DND-41 (cell line): ENCODE measurements at regions not wholly inside any gene's neighbourhood (a gene's known extent, or its start where the extent isn't known, plus 50 kb on each side); places are given as distances from the start of the nearest gene placed in this dataset.

Experiments
- ATAC-seq: fragments of 200-7000 bp; cut with Tn5 transposase; 3 replicates; pipeline ENCODE4 v1.9.1; 2021; ENCODE audit warnings: low read depth; ENCODE audit not compliant: insufficient read depth
- DNase-seq: peaks from one replicate; pipeline ENCODE4 v3.0.0-alpha.2; 2020
- H2AFZ ChIP-seq: 2 replicates; pipeline ENCODE4 v1.6.0; 2012; ENCODE audit warnings: low read depth, low read length
- H3K27ac ChIP-seq: 2 replicates; pipeline ENCODE4 v1.5.1; 2012; ENCODE audit warnings: low read length, inconsistent platforms
- H3K27me3 ChIP-seq: fragments of 200-600 bp; sonication (generic); 2 replicates; pipeline ENCODE4 v1.6.0; 2012; ENCODE audit warnings: low read length, mild to moderate bottlenecking, inconsistent platforms; ENCODE audit not compliant: insufficient read depth, poor library complexity
- H3K36me3 ChIP-seq: 2 replicates; pipeline ENCODE4 v1.5.1; 2012; ENCODE audit warnings: low read length, inconsistent platforms; ENCODE audit not compliant: insufficient read depth
- H3K4me1 ChIP-seq: 2 replicates; pipeline ENCODE4 v1.5.1; 2012; ENCODE audit warnings: mild to moderate bottlenecking, low read length; ENCODE audit not compliant: insufficient read depth
- H3K4me2 ChIP-seq: 2 replicates; pipeline ENCODE4 v1.6.0; 2012; ENCODE audit warnings: mild to moderate bottlenecking, moderate library complexity, low read length, inconsistent platforms; ENCODE audit not compliant: insufficient read depth
- H3K4me3 ChIP-seq, 2 experiments: fragments of 200-600 bp in 1 of 2; shearing (Covaris generic) in 1 of 2; 2 replicates each; pipeline ENCODE4 v1.5.1; 2012 to 2016; ENCODE audit warnings: inconsistent platforms in 2 of 2, low read length in 2 of 2, mild to moderate bottlenecking in 2 of 2, low read depth in 1 of 2, moderate library complexity in 1 of 2
- H3K79me2 ChIP-seq: 2 replicates; pipeline ENCODE4 v1.6.0; 2012; ENCODE audit warnings: low read length, inconsistent platforms; ENCODE audit not compliant: insufficient read depth
- H3K9ac ChIP-seq: 2 replicates; pipeline ENCODE4 v1.6.0; 2012; ENCODE audit warnings: low read depth, mild to moderate bottlenecking, inconsistent platforms, low read length, moderate library complexity
- H3K9me3 ChIP-seq: 2 replicates; pipeline ENCODE4 v1.5.1; 2012; ENCODE audit warnings: low read length, moderate library complexity, mild to moderate bottlenecking, inconsistent platforms; ENCODE audit not compliant: insufficient read depth, severe bottlenecking
- H4K20me1 ChIP-seq: 2 replicates; pipeline ENCODE4 v1.6.0; 2012; ENCODE audit warnings: low read length; ENCODE audit not compliant: insufficient read depth
- EZH2 ChIP-seq: IDR thresholded peaks from 3 replicates; pipeline ENCODE4 v1.6.1; 2012; ENCODE audit warnings: borderline replicate concordance, low read depth, mild to moderate bottlenecking, moderate library complexity, low read length, inconsistent platforms; ENCODE audit not compliant: severe bottlenecking
- TF ChIP-seq, protein P1 (sequence below): IDR thresholded peaks from 2 replicates; pipeline ENCODE4 v1.5.1; 2012; ENCODE audit warnings: borderline replicate concordance, low read length, moderate library complexity, mild to moderate bottlenecking; ENCODE audit not compliant: poor library complexity, severe bottlenecking; ENCODE audit errors: extremely low read depth

DNA sequence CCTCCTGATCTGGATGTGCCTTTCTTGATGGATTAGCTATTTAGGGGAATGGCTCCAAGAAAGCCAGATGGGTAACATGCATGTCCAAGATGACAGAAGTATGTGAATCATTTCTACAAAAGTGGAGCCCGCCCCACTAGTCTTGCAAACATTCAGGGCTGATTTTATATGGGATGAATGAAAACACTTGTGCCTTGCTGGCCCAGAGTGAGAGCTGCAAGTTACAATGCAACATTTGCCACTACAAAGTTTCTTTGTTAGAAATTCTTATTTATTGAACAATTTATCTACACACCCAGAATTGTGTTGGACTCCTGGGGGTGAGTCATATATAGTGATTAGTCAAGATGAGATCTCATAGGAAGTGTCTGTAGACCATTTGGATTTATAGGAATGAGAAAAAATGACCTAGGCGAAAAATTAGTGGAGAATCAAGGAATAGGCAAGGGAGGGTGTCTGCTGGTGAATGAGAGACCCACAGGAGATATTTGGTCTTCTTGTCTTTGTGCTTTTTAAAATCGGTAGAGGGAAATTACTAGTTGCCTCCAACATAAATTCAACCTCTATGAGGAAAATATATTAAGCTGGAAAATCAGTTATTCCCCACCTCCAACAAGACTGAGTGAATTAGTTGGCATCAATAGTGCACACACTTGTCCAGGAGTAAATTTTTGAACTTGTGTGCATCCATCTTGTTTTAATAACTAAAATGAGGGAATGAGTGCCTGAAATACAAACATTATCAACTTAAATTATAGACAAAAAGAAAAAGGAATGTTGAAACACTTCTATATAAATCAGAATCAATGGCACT is 53.5 kb upstream of the DCBLD2 start:
- Histone ChIP-seq H3K4me1 (no peaks in the 10 kb centered on the region), H2AFZ (no peak overlapping the region), H3K9ac (no peak overlapping the region), H3K9me3 (no peaks in the 10 kb centered on the region), H3K27ac (no peak overlapping the region), H3K27me3 (no peaks in the 10 kb centered on the region), H4K20me1 (no peaks in the 10 kb centered on the region), H3K79me2 (no peaks in the 10 kb centered on the region), H3K4me3 (no peak overlapping the region), H3K4me2 (no peak overlapping the region), H3K36me3 (no peaks in the 10 kb centered on the region)
- DNase-seq (no peak), ATAC-seq (no peak)
- TF ChIP-seq, protein P1, sequence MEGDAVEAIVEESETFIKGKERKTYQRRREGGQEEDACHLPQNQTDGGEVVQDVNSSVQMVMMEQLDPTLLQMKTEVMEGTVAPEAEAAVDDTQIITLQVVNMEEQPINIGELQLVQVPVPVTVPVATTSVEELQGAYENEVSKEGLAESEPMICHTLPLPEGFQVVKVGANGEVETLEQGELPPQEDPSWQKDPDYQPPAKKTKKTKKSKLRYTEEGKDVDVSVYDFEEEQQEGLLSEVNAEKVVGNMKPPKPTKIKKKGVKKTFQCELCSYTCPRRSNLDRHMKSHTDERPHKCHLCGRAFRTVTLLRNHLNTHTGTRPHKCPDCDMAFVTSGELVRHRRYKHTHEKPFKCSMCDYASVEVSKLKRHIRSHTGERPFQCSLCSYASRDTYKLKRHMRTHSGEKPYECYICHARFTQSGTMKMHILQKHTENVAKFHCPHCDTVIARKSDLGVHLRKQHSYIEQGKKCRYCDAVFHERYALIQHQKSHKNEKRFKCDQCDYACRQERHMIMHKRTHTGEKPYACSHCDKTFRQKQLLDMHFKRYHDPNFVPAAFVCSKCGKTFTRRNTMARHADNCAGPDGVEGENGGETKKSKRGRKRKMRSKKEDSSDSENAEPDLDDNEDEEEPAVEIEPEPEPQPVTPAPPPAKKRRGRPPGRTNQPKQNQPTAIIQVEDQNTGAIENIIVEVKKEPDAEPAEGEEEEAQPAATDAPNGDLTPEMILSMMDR, result no peak
- no peak for TF ChIP-seq EZH2

DNA sequence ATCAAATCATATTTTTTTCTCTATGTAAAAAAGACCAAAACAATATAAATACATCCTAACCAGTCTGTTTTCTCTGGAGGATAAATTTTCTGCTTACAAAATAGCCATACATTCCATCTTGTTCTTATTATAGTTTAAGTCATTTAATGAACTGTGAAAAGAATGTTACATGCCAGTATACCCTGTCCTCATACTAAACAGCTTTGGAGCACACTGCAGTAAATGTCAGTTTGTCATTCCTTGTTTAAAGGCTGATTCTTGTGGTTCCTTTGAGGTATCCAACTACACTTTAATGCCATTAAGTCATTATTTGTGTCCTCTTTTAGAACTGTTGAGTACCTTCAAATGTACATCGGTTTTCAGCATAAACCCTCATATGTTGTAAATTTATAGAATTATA is 52.7 kb upstream of the DCBLD2 start:
- Histone ChIP-seq H4K20me1 (no peaks in the 10 kb centered on the region), H3K4me1 (no peaks in the 10 kb centered on the region), H3K9ac (no peak overlapping the region), H3K9me3 (no peaks in the 10 kb centered on the region), H2AFZ (no peak overlapping the region), H3K4me3 (no peak overlapping the region), H3K4me2 (no peak overlapping the region), H3K79me2 (no peaks in the 10 kb centered on the region), H3K36me3 (no peaks in the 10 kb centered on the region), H3K27me3 (no peaks in the 10 kb centered on the region), H3K27ac (no peak overlapping the region)
- no peak for TF ChIP-seq EZH2
- TF ChIP-seq, protein P1, result no peak
- DNase-seq, result no peak
- ATAC-seq, result no peak

DNA sequence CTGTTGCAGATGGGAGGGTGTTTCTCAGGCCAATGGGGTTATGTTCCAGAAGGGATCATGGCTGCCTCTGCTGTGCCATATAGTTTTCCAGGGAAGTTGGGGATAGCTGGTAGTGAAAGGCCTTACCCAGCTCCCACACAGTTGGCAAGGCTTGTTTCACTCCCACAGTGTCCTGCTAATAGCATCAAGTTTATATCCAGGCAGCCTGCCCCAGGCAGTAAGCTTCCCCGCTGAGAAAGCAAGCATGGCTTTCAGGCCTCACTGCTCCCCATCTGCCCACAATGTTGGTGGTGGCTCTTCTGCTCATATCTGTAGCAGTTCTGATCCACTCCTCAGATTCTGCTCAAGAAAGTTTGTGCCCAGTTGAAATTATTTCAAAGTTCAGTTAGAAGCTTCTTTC is 50.9 kb upstream of the DCBLD2 start:
- TF ChIP-seq, protein P1, result no peak
- no peak for TF ChIP-seq EZH2
- H3K36me3 ChIP-seq, result no peaks in the 10 kb centered on the region
- no peak overlapping the region for H3K9ac ChIP-seq
- H3K27me3 ChIP-seq, result no peaks in the 10 kb centered on the region
- DNase-seq, result no peak
- no peak overlapping the region for H2AFZ ChIP-seq
- H3K4me1 ChIP-seq, result no peaks in the 10 kb centered on the region
- no peak overlapping the region for H3K4me3 ChIP-seq
- no peaks in the 10 kb centered on the region for H4K20me1 ChIP-seq
- ATAC-seq, result no peak
- no peak overlapping the region for H3K4me2 ChIP-seq
- no peaks in the 10 kb centered on the region for H3K9me3 ChIP-seq
- no peaks in the 10 kb centered on the region for H3K79me2 ChIP-seq
- H3K27ac ChIP-seq, result no peak overlapping the region
